ENCODE measurements at regions not wholly inside any gene's neighbourhood (a gene's known extent, or its start where the extent isn't known, plus 50 kb on each side); places are given as distances from the start of the nearest gene placed in this dataset.

DNA sequence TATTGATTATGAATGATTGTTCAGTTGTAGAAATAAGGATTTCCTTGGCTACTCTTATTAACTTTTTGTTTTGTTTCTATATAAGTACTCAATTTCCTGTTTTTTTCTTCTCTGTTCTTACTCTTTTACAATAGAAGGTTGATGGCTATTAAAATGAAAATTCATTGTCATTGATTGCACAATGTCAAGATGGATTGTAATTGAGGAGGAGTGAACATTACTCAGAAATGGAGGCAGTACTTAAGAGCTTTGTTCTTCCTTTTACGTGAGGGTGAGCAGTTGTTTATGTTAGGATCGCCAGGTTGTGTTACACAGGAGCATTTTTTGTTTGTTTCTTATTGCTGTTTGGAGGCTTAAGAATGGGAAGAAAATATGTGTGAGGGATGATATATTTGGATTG, 2062.4 kb downstream of the ARAP2 start:
- Histone ChIP-seq H3K4me1 (no peaks in the 10 kb centered on the region), H3K36me3 (no peaks in the 10 kb centered on the region), H3K27me3 (no peaks in the 10 kb centered on the region), H3K4me3 (no peak overlapping the region), H3K27ac (no peak overlapping the region), H3K9me3 (no peaks in the 10 kb centered on the region)
- no peak for TF ChIP-seq CTCF (IDR thresholded peaks at IDR 0.05 in 4 of 5, conservative IDR thresholded peaks at IDR 0.05 in 1 of 5)
- no peak for TF ChIP-seq POLR2A (IDR thresholded peaks at IDR 0.05)
- intact Hi-C loops (cut with DNase I; ENCODE audit: low total_unique reads): no loop called here
- in situ Hi-C loops (cut with MboI; ENCODE audit: low sequenced_read_pairs in 4 of 4): no loop called here
- DNase-seq (no peak), ATAC-seq (no peak)

- DNase-seq (no peak), ATAC-seq (no peak)
- in situ Hi-C loops (cut with MboI; ENCODE audit: low sequenced_read_pairs in 4 of 4) (no loop called here), intact Hi-C loops (cut with DNase I; ENCODE audit: low total_unique reads) (no loop called here)
- TF ChIP-seq CTCF (IDR thresholded peaks at IDR 0.05 in 4 of 5, conservative IDR thresholded peaks at IDR 0.05 in 1 of 5) (no peak), POLR2A (IDR thresholded peaks at IDR 0.05) (no peak)
- Histone ChIP-seq H3K4me1 (no peaks in the 10 kb centered on the region), H3K4me3 (no peak overlapping the region), H3K9me3 (no peaks in the 10 kb centered on the region), H3K27me3 (no peaks in the 10 kb centered on the region), H3K27ac (no peak overlapping the region), H3K36me3 (no peaks in the 10 kb centered on the region)
Measured at GRCh38 chr4:34182306-34182705, 2062.0 kb downstream of the ARAP2 start.

DNA sequence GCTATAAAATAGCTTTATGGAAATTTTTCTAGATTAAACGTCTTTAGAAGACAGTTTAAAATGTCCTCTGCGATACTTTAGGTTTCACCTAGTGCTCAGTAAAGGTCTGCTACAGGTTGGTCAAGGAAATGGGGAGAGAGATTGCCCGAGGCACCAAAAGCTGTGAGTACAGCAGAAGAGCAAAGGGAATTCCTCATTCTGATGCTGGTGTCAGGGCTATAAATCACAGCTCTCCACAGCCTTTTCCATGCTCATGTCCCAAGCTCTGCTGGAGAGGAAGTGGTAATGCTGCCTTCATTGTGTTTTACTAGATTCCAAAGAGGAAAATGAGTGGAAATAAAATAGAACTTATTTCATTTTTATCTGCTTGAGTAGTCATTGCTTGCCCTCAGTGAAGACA, 2060.4 kb downstream of the ARAP2 start:
- DNase-seq (no peak), ATAC-seq (no peak)
- no peaks in the 10 kb centered on the region for H3K36me3 ChIP-seq
- TF ChIP-seq CTCF (IDR thresholded peaks at IDR 0.05 in 4 of 5, conservative IDR thresholded peaks at IDR 0.05 in 1 of 5): no peak
- TF ChIP-seq POLR2A (IDR thresholded peaks at IDR 0.05): no peak
- no peak overlapping the region for H3K27ac ChIP-seq
- in situ Hi-C loops (cut with MboI; ENCODE audit: low sequenced_read_pairs in 4 of 4): no loop called here
- no peaks in the 10 kb centered on the region for H3K27me3 ChIP-seq
- no peaks in the 10 kb centered on the region for H3K9me3 ChIP-seq
- no peak overlapping the region for H3K4me3 ChIP-seq
- no peaks in the 10 kb centered on the region for H3K4me1 ChIP-seq
- intact Hi-C loops (cut with DNase I; ENCODE audit: low total_unique reads): no loop called here

GRCh38 chr4:34187056-34187455, 2057.3 kb downstream of the ARAP2 start:
- H3K27me3 ChIP-seq: no peaks in the 10 kb centered on the region
- no peak for DNase-seq
- H3K27ac ChIP-seq: no peak overlapping the region
- ATAC-seq: no peak
- in situ Hi-C loops (cut with MboI; ENCODE audit: low sequenced_read_pairs in 4 of 4): no loop called here
- intact Hi-C loops (cut with DNase I; ENCODE audit: low total_unique reads): no loop called here
- H3K36me3 ChIP-seq: no peaks in the 10 kb centered on the region
- H3K4me3 ChIP-seq: no peak overlapping the region
- no peak for TF ChIP-seq POLR2A (IDR thresholded peaks at IDR 0.05)
- no peak for TF ChIP-seq CTCF (IDR thresholded peaks at IDR 0.05 in 4 of 5, conservative IDR thresholded peaks at IDR 0.05 in 1 of 5)
- no peaks in the 10 kb centered on the region for H3K9me3 ChIP-seq
- no peaks in the 10 kb centered on the region for H3K4me1 ChIP-seq

- Histone ChIP-seq H3K4me1 (no peaks in the 10 kb centered on the region), H3K9me3 (no peaks in the 10 kb centered on the region), H3K36me3 (no peaks in the 10 kb centered on the region), H3K4me3 (no peak overlapping the region), H3K27ac (no peak overlapping the region), H3K27me3 (no peaks in the 10 kb centered on the region)
- intact Hi-C loops (cut with DNase I; ENCODE audit: low total_unique reads) (no loop called here), in situ Hi-C loops (cut with MboI; ENCODE audit: low sequenced_read_pairs in 4 of 4) (no loop called here)
- ATAC-seq (no peak), DNase-seq (no peak)
- TF ChIP-seq POLR2A (IDR thresholded peaks at IDR 0.05) (no peak), CTCF (IDR thresholded peaks at IDR 0.05 in 4 of 5, conservative IDR thresholded peaks at IDR 0.05 in 1 of 5) (no peak)
Measured at GRCh38 chr4:34191443-34191842, 2052.9 kb downstream of the ARAP2 start.
